ENCODE measurements at regions not wholly inside any gene's neighbourhood (a gene's known extent, or its start where the extent isn't known, plus 50 kb on each side); places are given as distances from the start of the nearest gene placed in this dataset.
"Not testable (repeated sequence)": the region's sequence is repeated elsewhere in the genome, so short reads cannot be mapped to it uniquely, and the experiment has no call there.

GRCh38 chr15:95733931-95734330 lies 596.6 kb upstream of the NR2F2 start:
- no peak for DNase-seq
- intact Hi-C loops (cut with micrococcal nuclease) = no loop called here
- no peak for ATAC-seq

DNA sequence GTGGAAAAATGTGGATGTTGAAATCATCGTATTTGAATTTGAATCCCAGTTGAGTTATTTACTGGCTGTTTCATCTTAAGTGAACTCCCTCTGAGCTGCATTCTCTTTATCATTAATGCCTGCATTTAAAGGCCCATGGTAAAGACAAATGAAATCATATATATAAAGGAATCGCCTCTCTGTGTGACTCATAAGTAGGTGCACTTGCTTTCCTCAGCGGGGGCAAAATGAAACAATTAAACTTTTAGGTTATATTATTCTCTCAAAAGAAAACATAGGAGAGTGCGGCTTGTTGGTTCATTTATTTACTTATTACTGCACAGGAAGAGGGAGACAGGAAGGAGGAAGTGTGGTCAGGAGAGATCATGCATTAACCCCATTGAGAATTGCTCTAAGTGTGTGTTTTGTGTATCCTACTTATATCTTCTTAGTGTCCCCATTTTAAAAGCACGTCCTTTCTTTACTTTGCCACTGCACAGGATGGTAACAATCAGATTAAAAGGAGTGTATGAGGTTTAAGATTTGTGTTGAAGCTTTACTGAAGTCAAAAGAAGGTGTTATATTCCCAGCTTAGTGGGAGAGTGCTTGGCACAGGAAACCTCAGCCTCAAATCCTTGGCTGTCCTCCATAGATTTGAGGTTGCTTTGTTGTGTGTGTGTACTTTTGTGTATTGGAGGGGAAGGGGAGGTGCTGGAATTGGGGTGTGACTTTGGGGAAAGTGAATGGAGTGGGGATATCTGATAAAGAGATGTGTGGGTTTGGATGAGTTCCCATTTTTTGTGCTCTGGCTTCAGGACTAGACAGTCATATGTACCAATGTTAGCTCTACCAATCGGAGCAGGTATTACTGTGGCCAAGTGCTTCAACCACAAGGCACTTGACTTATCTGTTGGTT lies 595.8 kb upstream of the NR2F2 start:
- DNase-seq = no peak
- intact Hi-C loops (cut with micrococcal nuclease) = no loop called here

GRCh38 chr15:95737060-95737459 lies 593.4 kb upstream of the NR2F2 start:
- ATAC-seq = no peak
- no peak for DNase-seq
- intact Hi-C loops (cut with micrococcal nuclease) = no loop called here

More for the DNA sequence above, 595.8 kb upstream of the NR2F2 start:
- no peak for ATAC-seq

DNA sequence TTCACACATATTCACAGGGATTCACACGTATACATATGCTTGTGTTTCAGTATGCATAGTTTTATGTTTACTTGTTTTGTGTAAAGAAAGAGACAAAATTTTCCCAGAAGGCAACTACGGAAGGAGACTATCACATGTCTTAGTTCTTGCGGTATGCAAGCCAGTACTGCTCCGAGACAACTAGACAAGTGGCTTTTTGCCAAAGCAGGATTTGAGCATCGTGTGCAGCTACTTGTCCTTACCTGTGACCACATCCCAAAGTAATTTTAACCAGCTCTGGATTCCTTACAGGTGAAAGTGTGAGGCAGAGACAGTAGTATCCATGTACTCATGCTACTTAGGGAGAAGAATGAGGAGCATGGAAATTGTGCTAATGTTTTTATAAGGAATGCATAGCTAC lies 591.4 kb upstream of the NR2F2 start:
- ATAC-seq = no peak
- no peak for DNase-seq
- intact Hi-C loops (cut with micrococcal nuclease) = no loop called here

DNA sequence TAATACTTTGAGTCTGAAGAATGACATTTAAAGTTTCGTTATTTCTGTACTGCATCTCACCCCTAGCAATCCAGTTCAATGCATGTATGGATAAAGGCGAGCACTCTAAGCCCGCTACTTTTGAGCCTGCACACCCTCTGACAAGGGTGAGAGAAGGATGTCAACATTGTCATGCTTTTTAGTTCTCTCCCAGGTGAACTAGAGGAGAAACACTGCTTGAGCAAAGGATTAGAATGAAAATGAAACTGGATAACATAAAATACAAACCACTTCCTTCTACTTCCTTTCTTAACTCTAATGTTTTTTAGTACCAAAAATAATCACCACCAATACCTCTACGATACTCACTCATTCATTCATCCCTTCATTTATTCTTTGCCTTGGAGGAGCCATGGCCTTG lies 588.7 kb upstream of the NR2F2 start:
- DNase-seq (no peak), ATAC-seq (no peak)
- intact Hi-C loops (cut with micrococcal nuclease) = no loop called here

DNA sequence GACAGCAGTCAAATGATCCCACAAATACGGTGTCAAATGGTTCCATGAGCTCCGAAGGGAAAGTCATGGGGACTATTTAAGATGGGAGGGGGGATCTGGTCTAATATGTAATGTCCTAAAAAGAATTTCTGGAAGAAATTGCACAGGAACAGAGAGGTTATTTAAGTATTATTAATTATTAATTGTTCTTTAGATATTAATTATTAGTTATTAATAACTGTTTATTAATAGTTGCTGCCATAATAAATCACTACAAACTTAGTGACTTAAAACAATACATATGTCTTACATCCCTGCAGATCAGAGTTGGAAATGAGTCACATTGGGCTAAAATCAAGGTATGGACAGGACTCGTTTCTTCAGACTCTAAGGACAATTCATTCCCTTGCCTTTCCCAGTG lies 588.2 kb upstream of the NR2F2 start:
- ATAC-seq (no peak), DNase-seq (no peak)
- intact Hi-C loops (cut with micrococcal nuclease) = no loop called here

DNA sequence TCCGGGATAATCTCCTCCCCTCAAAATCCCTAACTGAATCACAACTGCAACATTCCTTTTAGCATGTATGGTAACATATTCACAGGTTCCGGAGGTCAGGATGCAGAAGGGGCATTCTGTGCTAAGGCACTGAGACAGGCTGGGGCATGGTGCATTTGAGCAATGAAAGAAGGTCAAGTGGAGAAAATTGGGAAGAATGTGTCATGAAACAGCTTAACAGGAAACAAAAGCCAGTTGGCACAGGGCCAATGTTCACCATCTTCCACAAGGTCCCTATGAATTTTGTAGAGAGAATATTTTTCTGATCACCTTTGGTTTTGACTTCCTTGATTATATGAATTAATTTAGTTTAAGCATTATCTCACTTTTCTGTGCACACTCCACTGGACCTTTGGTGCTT lies 587.7 kb upstream of the NR2F2 start:
- intact Hi-C loops (cut with micrococcal nuclease) = no loop called here
- ATAC-seq (no peak), DNase-seq (no peak)

DNA sequence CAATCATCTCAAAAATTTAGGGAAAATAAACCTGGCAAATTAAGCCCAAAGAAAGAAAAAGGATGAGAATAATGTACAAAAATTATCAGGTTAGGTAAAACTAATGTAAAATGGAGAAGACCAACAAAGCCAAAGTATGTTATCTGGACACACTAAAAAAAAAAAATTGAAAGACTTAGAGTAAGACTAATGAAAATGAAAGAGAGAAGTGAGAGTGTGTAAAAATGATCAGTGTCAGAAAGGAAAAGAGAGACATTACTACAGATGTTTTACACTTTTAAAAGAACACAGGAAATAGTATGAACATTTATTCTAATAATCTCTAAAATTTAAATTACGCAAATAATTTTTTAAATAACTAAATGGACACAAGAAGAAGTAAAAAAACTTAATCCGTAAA lies 573.3 kb upstream of the NR2F2 start:
- intact Hi-C loops (cut with micrococcal nuclease) = no loop called here
- DNase-seq (no peak), ATAC-seq (no peak)

DNA sequence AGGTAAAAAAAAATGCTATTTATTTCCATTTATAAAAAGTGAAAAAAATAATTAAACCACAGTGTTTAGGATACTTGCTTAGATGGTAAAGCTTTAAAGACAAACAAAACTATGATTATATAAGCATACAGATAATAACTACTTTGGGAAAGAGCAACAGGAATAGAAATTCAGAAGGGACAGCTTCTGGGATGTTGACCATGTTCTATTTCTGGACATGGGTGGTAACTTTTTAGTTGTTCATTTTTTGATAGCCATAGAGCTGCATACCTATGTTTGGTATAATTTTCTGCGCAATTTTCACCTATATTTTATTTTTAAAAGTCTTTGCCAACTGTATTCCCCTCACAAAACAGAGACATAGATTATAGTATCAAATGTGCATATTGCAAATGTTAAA lies 572.0 kb upstream of the NR2F2 start:
- intact Hi-C loops (cut with micrococcal nuclease) = no loop called here
- DNase-seq (no peak), ATAC-seq (no peak)

DNA sequence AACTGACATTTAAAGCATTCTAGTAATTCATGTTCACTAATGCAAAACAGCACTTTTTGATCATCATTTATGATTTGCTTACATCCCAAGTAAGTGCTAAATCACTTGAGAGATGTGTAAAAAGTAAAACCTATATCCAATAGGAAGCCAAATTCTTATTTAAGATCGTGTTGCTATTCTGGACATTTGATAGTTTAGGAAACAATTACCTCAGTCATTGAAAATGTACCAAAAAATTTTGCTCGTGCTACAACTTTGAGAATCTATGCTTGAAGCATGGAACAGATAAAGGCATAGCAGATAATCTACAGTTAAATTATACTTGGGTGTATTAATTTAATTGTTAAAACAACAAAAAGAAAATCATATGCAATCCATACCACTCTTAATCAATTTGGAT lies 571.6 kb upstream of the NR2F2 start:
- intact Hi-C loops (cut with micrococcal nuclease) = no loop called here
- DNase-seq (no peak), ATAC-seq (no peak)

- no peak for ATAC-seq
- DNase-seq = peak; percentile 23
- intact Hi-C loops (cut with micrococcal nuclease) = no loop called here
Measured at GRCh38 chr15:95760508-95760907, 570.0 kb upstream of the NR2F2 start.

- intact Hi-C loops (cut with micrococcal nuclease) = no loop called here
- ATAC-seq = peak; percentile 18
- no peak for DNase-seq
Measured at GRCh38 chr15:95761501-95762165, 568.9 kb upstream of the NR2F2 start.

DNA sequence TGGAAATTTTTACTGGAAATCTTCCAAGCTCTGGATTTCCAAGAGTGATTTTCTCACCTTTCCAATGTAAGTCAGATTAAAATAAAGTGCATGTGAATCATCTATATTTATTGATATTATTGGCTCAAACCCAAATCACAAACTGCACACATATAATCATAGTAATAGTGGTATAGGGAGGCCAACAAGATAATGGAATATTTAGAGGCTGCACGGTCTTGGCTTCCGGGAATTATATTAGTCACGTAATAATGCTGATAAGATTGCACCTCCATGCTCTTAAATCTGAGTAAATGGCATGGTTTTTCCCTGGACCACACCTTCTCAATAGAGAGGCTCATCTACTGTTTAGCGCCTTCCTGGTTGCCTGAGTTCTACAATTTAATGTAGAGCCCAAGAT lies 567.1 kb upstream of the NR2F2 start:
- intact Hi-C loops (cut with micrococcal nuclease) = no loop called here
- DNase-seq = no peak
- ATAC-seq = no peak

DNA sequence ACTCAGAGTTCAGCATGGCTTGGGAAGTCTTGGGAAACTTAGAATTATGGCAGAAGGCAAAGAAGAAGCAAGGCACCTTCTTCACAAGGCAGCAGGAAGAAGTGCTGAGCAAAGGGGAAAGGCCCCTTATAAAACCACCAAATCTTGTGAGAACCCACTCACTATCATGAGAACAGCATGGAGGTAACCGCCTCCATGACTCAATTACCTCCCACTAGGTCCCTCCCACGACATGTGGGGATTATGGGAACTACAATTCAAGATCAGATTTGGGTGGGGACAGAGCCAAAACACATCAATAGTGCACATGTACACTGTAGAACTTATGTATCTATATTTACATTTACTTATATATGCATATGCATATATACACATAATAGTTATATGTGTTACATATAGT lies 565.3 kb upstream of the NR2F2 start:
- intact Hi-C loops (cut with micrococcal nuclease) = no loop called here
- no peak for DNase-seq
- no peak for ATAC-seq

GRCh38 chr15:95770196-95770595 lies 560.3 kb upstream of the NR2F2 start:
- DNase-seq (no peak), ATAC-seq (no peak)
- intact Hi-C loops (cut with micrococcal nuclease) = no loop called here

DNA sequence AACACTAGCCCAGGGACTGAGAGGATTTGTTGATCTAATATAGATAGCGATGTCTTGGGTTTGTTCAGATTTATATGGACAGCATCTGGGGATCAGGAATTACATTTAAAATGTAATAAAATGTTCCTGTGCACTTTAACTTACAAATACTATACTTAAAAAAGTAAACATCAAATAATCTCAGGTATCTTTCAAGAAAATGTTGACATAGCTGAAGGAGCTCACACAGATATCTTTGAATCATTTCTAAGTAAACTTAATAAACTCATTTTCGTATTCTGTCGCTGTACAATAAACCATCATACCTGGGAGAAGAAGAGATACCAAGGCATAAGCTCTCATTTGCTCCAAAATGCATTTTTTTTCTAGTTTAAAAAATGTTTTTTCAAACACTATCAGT lies 557.5 kb upstream of the NR2F2 start:
- intact Hi-C loops (cut with micrococcal nuclease) = no loop called here
- ATAC-seq (no peak), DNase-seq (no peak)

DNA sequence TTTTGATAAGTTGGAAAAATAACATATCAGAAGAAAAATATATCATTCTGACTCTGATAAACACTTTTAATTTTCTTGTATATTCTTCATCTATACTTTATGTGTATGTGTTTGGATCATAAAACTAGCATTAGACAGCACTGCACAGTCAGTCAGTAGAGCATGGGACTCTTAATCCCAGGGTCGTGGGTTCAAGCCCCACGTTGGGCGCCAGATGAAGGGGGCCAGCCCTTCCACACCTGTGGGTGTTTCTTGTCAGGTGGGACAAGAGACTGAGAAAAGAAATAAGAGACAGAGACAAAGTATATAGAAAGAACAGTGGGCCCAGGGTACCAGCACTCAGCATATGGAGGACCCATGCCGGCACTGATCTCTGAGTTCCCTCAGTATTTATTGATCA lies 546.0 kb upstream of the NR2F2 start:
- ATAC-seq (no peak), DNase-seq (no peak)
- intact Hi-C loops (cut with micrococcal nuclease) = no loop called here

- ATAC-seq; intact Hi-C loops (cut with micrococcal nuclease); DNase-seq: not testable (repeated sequence)
Measured at GRCh38 chr15:95785276-95785675, 545.2 kb upstream of the NR2F2 start.

GRCh38 chr15:95793231-95793630 lies 537.3 kb upstream of the NR2F2 start:
- no peak for ATAC-seq
- intact Hi-C loops (cut with micrococcal nuclease) = loop anchor here (10.0 kb wide), 1 partner anchor 1452 kb away; no protein-coding TSS in a partner anchor
- DNase-seq = no peak

DNA sequence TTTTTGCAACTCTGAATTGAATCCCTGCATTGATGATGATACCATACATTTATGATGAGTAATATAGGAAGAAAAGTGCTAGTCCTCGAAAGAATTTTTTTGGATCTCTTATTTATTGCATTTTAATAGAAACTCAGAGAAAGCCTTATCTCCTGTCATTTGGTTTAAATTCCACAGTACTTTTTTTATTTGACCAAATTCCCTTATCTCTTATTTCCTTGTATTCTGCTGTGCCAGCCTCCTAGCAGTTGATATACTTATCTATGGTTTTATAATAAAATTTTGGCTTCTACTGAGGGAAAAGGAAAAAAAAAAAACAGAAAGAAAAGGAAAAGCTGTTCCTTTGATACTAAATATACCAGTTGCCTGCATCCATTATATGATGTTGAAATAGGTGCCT lies 535.1 kb upstream of the NR2F2 start:
- intact Hi-C loops (cut with micrococcal nuclease) = loop anchor here (10.0 kb wide), 1 partner anchor 1449 kb away; no protein-coding TSS in a partner anchor
- DNase-seq (no peak), ATAC-seq (no peak)
